GM12878 (cell line): ENCODE measurements at regions not wholly inside any gene's neighbourhood (a gene's known extent, or its start where the extent isn't known, plus 50 kb on each side); places are given as distances from the start of the nearest gene placed in this dataset.

Experiments
- ATAC-seq: fragments of 200-7000 bp; cut with Tn5 transposase; 3 replicates; pipeline ENCODE4 v1.9.1; 2020; ENCODE audit warnings: mild to moderate bottlenecking, moderate library complexity
- BruUV-seq: library from RNA; stranded (reverse); fragments of 400-500 nt; replicated peaks from 2 replicates; lab custom pipeline; 2021; lab: Mats Ljungman, UMichigan
- CTCF ChIA-PET: fragments of 300-600 bp; sonication (Branson Sonifier 250); formaldehyde crosslinking; extraction: SDS; loops from one replicate; lab custom pipeline; 2021; ENCODE audit warnings: inconsistent platforms; lab: Yijun Ruan, JAX
- POLR2A ChIA-PET: fragments of 350-600 bp; formaldehyde crosslinking; extraction: SDS; loops from one replicate; lab custom pipeline; 2021; ENCODE audit warnings: inconsistent platforms; lab: Charles Lee
- RAD21 ChIA-PET: fragments of 300-600 bp; sonication (Branson Sonifier 250); formaldehyde crosslinking; loops from one replicate; lab custom pipeline; 2023; ENCODE audit warnings: antibody characterized with exemption; ENCODE audit not compliant: unreplicated experiment; lab: Charles Lee
- SMC1A ChIA-PET: fragments of 300-600 bp; sonication (Branson Sonifier 250); formaldehyde crosslinking; loops from one replicate; lab custom pipeline; 2023; ENCODE audit not compliant: unreplicated experiment, uncharacterized antibody; lab: Charles Lee
- DNase-seq: peaks from one replicate; pipeline ENCODE4 v3.0.0-alpha.2; 2011; ENCODE audit warnings: low read depth, low spot score
- FAIRE-seq: peaks from 3 replicates; lab custom pipeline; 2011; peaks lifted over from hg19 to GRCh38; lab: Jason Lieb, UNC
- H2AFZ ChIP-seq: 2 replicates; pipeline ENCODE4 v1.6.0; 2011; ENCODE audit warnings: low read depth, low read length, control low read depth; ENCODE audit not compliant: control insufficient read depth
- H3K27ac ChIP-seq: 2 replicates; pipeline ENCODE4 v1.5.1; 2011; ENCODE audit warnings: control low read depth; ENCODE audit not compliant: control insufficient read depth, insufficient read depth
- H3K27me3 ChIP-seq, 2 experiments: replicated peaks in 1 of 2; 2 replicates each; pipeline versions ENCODE4 v1.6.0 to v1.6.1; 2011; ENCODE audit warnings: low read length in 1 of 2; ENCODE audit not compliant: control insufficient read depth in 2 of 2, insufficient read depth in 2 of 2
- H3K36me3 ChIP-seq, 2 experiments: 2 replicates each; pipeline ENCODE4 v1.5.1; 2011; ENCODE audit warnings: low read length in 1 of 2; ENCODE audit not compliant: control insufficient read depth in 2 of 2, insufficient read depth in 2 of 2
- H3K4me1 ChIP-seq: 2 replicates; pipeline ENCODE4 v1.6.1; 2011; ENCODE audit warnings: mild to moderate bottlenecking, low read length, moderate library complexity, mixed read lengths; ENCODE audit not compliant: control insufficient read depth, insufficient read depth
- H3K4me2 ChIP-seq: 2 replicates; pipeline ENCODE4 v1.6.0; 2011; ENCODE audit warnings: control low read depth; ENCODE audit not compliant: control insufficient read depth, insufficient read depth
- H3K4me3 ChIP-seq: fragments of 200-600 bp; sonication (generic); 2 replicates; pipeline ENCODE4 v1.5.1; 2016
- H3K79me2 ChIP-seq: 2 replicates; pipeline ENCODE4 v1.6.0; 2011; ENCODE audit warnings: low read length; ENCODE audit not compliant: control insufficient read depth, insufficient read depth
- H3K9ac ChIP-seq: 2 replicates; pipeline ENCODE4 v1.8.0; 2011; ENCODE audit warnings: low read length, control low read depth, mixed read lengths; ENCODE audit not compliant: control insufficient read depth, insufficient read depth
- H3K9me3 ChIP-seq: replicated peaks from 3 replicates; pipeline ENCODE4 v1.5.1; 2011; ENCODE audit warnings: mild to moderate bottlenecking, low read length; ENCODE audit not compliant: control insufficient read depth, insufficient read depth
- H4K20me1 ChIP-seq: 2 replicates; pipeline ENCODE4 v1.6.0; 2011; ENCODE audit not compliant: control insufficient read depth, insufficient read depth
- CBX5 ChIP-seq: sonication (generic); IDR thresholded peaks from 2 replicates; pipeline ENCODE4 v1.6.1; 2016; ENCODE audit warnings: low read depth, moderate library complexity, mild to moderate bottlenecking, inconsistent platforms
- ETV6 ChIP-seq, 2 experiments: fragments of 450-650 bp in 1 of 2; IDR thresholded peaks in 1 of 2; conservative IDR thresholded peaks in 1 of 2; 2 replicates each; pipeline ENCODE4 v1.6.1; 2014; ENCODE audit warnings: antibody characterized with exemption in 1 of 2, borderline replicate concordance in 1 of 2, low read depth in 1 of 2, mild to moderate bottlenecking in 1 of 2, moderate library complexity in 1 of 2
- HSF1 ChIP-seq: fragments of 150-350 bp; IDR thresholded peaks from 2 replicates; pipeline ENCODE4 v1.6.1; 2014; ENCODE audit warnings: mild to moderate bottlenecking, low read depth, low read length
- NFYB ChIP-seq: IDR thresholded peaks from 2 replicates; pipeline ENCODE4 v1.6.1; 2011; ENCODE audit warnings: low read depth, mild to moderate bottlenecking, low read length, improper control_type of control experiment, moderate library complexity; ENCODE audit not compliant: insufficient read depth
- SMARCA5 ChIP-seq: fragments of 450-650 bp; IDR thresholded peaks from 2 replicates; pipeline ENCODE4 v1.6.1; 2017; ENCODE audit warnings: mild to moderate bottlenecking
- ZSCAN29 ChIP-seq: fragments of 450-650 bp; IDR thresholded peaks from 2 replicates; pipeline ENCODE4 v1.6.1; 2017; ENCODE audit warnings: mild to moderate bottlenecking, moderate library complexity
- WGBS: methylation state at CpG from one replicate; pipeline ENCODE4 v1.1.6; 2016; ENCODE audit warnings: low lambda C conversion rate; ENCODE audit not compliant: insufficient replicate concordance, insufficient coverage; ENCODE audit errors: missing lambda C conversion rate; 5-methylcytosine and 5-hydroxymethylcytosine counted together
- in situ Hi-C: fragments of 300-500 bp; cut with MboI; formaldehyde crosslinking; loops from 9 replicates; pipeline ENCODE4 v1.14.3; 2018; ENCODE audit warnings: mixed read lengths
- intact Hi-C: fragments of 100-400 bp; cut with micrococcal nuclease; formaldehyde crosslinking; loops from one replicate; pipeline ENCODE4 v1.14.2; 2022; ENCODE audit not compliant: unreplicated experiment

DNA sequence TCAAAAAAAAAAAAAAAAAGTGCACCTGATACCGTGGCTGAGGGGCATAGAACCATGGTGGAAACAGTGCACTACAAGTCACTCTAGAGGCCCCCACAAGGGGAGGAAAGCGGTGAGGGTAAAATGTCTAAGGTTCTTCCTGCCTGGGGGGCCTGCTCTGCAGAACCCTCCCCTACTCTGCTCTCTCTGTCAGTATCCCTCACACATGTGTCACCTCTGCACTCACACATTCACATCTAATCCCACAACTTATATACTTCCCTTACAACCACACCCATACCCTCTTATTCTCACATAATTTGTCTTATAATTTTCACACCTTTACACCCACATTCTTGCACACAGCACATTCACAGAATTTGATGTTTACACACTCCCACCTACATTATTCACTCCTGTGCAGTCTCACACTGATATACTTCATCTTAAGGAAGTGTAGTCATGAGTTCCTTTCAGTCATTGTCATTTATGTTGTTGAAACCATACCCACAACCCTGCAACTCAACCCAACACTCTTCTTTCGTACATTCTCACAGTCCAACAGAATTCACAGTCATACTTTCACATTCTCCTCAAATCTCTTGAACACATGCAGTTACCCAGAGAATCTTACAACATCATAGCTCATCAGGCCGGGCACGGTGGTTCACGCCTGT is 68.0 kb upstream of the PAX2 start (continued):
- TF ChIP-seq CBX5 (no peak), HSF1 (no peak), ZSCAN29 (no peak), NFYB (no peak), SMARCA5 (no peak)

DNA sequence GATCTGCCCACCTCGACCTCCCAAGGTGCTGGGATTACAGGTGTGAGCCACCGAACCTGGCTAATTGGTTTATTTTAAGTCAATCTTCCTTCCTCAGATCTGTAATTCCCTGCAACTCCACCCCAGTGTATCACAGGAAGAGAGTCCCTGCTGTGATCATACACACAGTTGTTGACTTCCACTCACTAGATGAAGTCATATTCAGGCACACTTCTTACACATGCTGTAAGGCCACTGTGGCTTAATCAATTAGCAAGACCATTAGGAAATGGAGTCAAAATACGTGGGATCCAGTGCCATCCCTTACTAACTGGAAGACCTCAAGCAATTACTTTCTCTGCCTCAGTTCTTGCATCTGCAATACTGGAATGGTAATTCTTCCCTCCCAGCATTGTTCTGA is 66.1 kb upstream of the PAX2 start:
- ATAC-seq = no peak
- no peaks in the 10 kb centered on the region for H4K20me1 ChIP-seq
- RAD21 ChIA-PET = no interaction called here
- no peak overlapping the region for H3K4me2 ChIP-seq
- H3K9me3 ChIP-seq = no peaks in the 10 kb centered on the region
- CTCF ChIA-PET = interaction anchor here (1.0 to 1.3 kb wide), 2 partner anchors 64 to 412 kb away, joined by 3 to 4 read pairs; no protein-coding TSS in a partner anchor
- no peak for TF ChIP-seq ETV6 (conservative IDR thresholded peaks at IDR 0.05 in 1 of 2, IDR thresholded peaks at IDR 0.05 in 1 of 2; ENCODE audit: borderline replicate concordance in 1 of 2, low read depth in 1 of 2)
- H3K4me3 ChIP-seq = no peak overlapping the region
- no peaks in the 10 kb centered on the region for H3K36me3 ChIP-seq
- H3K4me1 ChIP-seq = no peaks in the 10 kb centered on the region
- intact Hi-C loops = no loop called here
- no peaks in the 10 kb centered on the region for H3K79me2 ChIP-seq
- no peak overlapping the region for H3K27ac ChIP-seq
- no peak for FAIRE-seq
- H2AFZ ChIP-seq = no peak overlapping the region
- BruUV-seq = no TSS peak
- WGBS = 13% methylated on average over 3 of the region's 3 CpGs
- in situ Hi-C loops = no loop called here
- SMC1A ChIA-PET = no interaction called here
- H3K27me3 ChIP-seq = peaks cover 3 to 16% of the 10 kb centered on the region in 2 experiments
- POLR2A ChIA-PET = no interaction called here
- no peak for DNase-seq
- no peak overlapping the region for H3K9ac ChIP-seq
